ENCODE measurements at regions not wholly inside any gene's neighbourhood (a gene's known extent, or its start where the extent isn't known, plus 50 kb on each side); places are given as distances from the start of the nearest gene placed in this dataset.

- TF ChIP-seq, protein P1, sequence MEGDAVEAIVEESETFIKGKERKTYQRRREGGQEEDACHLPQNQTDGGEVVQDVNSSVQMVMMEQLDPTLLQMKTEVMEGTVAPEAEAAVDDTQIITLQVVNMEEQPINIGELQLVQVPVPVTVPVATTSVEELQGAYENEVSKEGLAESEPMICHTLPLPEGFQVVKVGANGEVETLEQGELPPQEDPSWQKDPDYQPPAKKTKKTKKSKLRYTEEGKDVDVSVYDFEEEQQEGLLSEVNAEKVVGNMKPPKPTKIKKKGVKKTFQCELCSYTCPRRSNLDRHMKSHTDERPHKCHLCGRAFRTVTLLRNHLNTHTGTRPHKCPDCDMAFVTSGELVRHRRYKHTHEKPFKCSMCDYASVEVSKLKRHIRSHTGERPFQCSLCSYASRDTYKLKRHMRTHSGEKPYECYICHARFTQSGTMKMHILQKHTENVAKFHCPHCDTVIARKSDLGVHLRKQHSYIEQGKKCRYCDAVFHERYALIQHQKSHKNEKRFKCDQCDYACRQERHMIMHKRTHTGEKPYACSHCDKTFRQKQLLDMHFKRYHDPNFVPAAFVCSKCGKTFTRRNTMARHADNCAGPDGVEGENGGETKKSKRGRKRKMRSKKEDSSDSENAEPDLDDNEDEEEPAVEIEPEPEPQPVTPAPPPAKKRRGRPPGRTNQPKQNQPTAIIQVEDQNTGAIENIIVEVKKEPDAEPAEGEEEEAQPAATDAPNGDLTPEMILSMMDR (IDR thresholded peaks at IDR 0.05) = peak; percentile 29; the same call in 1 of the 2 replicates
Measured at GRCh38 chr4:60450054-60450453, 750.1 kb upstream of the ADGRL3 start.

- TF ChIP-seq, protein P1 (IDR thresholded peaks at IDR 0.05) = no peak
Measured at GRCh38 chr4:60452266-60452665, 747.9 kb upstream of the ADGRL3 start.

GRCh38 chr4:60455380-60455779, 744.7 kb upstream of the ADGRL3 start:
- TF ChIP-seq, protein P1 (IDR thresholded peaks at IDR 0.05) = no peak

GRCh38 chr4:60461551-60461950, 738.6 kb upstream of the ADGRL3 start:
- TF ChIP-seq, protein P1 (IDR thresholded peaks at IDR 0.05) = no peak

DNA sequence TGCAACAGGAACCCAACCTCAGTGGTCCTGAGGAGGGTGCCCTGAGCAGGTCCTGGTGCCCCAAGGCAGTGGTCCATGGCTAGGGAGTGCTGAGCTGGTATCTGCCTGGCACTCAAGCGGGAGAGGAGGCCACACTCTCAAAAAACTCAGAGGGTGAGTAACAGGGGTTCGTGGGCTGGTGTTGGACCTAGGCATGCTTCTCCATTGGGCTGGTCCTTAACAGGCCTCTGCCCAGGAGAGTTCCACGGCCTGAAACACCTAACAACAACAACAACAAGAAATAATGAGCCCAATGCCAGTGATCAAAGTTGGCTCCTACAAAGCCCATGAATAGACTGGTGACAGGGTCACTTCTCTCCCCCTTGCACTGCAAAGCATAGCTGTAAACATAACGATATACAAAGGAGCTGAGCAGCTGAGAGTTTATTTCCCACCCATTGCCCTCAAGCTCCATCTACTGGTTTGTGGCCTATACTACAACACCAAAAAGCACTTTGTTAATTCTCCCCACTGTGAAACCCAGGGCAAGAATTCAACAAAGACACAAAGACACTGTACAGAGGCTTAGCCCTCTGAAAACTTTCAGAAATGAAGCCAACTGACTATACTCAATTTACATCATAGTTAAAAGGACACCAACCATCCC, 736.1 kb upstream of the ADGRL3 start:
- TF ChIP-seq, protein P1 (IDR thresholded peaks at IDR 0.05) = peak; percentile 39

- TF ChIP-seq, protein P1 (IDR thresholded peaks at IDR 0.05) = no peak
Measured at GRCh38 chr4:60482921-60483351, 717.2 kb upstream of the ADGRL3 start.

GRCh38 chr4:60485276-60485675, 714.9 kb upstream of the ADGRL3 start:
- TF ChIP-seq, protein P1 (IDR thresholded peaks at IDR 0.05) = no peak

DNA sequence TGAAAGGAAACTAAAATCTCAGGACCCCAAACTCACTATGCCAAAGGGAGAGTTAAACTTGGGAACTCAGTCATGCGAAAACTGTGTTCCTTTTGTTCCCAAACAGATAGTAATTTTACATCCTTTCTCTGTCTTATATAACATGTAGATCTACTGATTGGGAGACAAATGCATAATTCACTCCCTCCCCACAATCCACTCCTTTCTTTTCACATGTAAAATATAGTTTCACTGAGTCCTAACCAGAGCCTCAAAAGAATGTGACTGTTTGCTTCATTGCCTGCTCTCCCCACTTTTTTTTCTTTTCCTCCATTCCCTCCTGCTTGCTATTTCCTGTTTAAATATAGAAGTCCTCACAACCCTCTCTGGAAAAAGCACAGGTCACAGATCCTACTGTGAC, 699.3 kb upstream of the ADGRL3 start:
- TF ChIP-seq, protein P1 (IDR thresholded peaks at IDR 0.05) = no peak
